ENCODE measurements at regions not wholly inside any gene's neighbourhood (a gene's known extent, or its start where the extent isn't known, plus 50 kb on each side); places are given as distances from the start of the nearest gene placed in this dataset.

- no peak for DNase-seq (ENCODE audit: low read depth)
Measured at GRCh38 chr9:89768650-89769071, 163.8 kb downstream of the GADD45G start.

- DNase-seq (ENCODE audit: low read depth) = no peak
Measured at GRCh38 chr9:89770531-89771174, 165.8 kb downstream of the GADD45G start.

- no peak for DNase-seq (ENCODE audit: low read depth)
Measured at GRCh38 chr9:89771205-89771604, 166.4 kb downstream of the GADD45G start.

GRCh38 chr9:89773170-89773569, 168.4 kb downstream of the GADD45G start:
- no peak for DNase-seq (ENCODE audit: low read depth)

DNA sequence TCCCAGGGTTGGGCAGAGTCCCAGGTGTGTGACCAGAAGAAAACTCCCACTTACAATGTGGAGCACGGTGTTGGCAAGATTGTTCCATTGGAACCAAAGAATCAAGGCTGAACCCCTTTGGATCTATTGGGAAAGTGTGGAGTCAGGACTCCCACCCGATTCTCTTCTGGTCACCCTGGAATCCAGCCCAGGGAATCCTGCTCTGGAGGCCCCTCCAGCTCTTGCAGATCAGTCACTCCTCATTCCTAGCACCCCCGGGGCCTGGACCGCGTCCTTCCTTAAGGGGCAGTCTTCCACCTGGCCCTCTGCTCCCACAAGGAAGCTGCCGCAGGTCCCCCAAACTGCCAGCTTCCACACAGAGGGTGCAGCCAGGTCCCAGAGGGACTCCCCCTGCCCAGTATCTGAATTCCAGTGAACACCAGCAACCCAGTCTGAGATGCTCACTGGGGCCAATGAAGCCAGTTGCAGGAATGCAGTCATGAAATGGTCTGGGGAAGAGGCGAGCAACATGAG, 170.1 kb downstream of the GADD45G start:
- no peak for DNase-seq (ENCODE audit: low read depth)

GRCh38 chr9:89775641-89776040, 170.8 kb downstream of the GADD45G start:
- DNase-seq (ENCODE audit: low read depth) = no peak

- DNase-seq (ENCODE audit: low read depth) = no peak
Measured at GRCh38 chr9:89776795-89777525, 172.1 kb downstream of the GADD45G start.

DNA sequence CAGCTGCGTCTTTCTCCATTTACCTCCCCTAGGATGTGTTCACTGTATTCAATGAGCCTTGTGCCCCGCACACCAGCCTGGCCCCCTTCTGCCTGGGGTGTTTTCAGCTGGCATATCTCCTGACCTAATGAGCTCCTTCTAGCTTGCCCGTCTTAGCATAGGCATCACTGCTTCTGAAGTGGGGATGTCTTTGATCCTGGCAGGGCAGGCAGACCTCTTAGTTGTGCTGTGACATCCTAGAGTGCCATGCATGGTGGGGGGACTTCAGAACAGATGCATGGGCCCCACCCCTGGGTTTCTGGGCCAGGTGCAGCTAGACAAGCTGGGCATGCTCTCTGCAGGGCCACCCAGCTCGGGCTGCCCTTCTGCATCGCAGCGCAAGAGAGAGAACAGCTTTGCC, 172.7 kb downstream of the GADD45G start:
- DNase-seq (ENCODE audit: low read depth) = no peak

- no peak for DNase-seq (ENCODE audit: low read depth)
Measured at GRCh38 chr9:89778100-89779090, 173.6 kb downstream of the GADD45G start.

DNA sequence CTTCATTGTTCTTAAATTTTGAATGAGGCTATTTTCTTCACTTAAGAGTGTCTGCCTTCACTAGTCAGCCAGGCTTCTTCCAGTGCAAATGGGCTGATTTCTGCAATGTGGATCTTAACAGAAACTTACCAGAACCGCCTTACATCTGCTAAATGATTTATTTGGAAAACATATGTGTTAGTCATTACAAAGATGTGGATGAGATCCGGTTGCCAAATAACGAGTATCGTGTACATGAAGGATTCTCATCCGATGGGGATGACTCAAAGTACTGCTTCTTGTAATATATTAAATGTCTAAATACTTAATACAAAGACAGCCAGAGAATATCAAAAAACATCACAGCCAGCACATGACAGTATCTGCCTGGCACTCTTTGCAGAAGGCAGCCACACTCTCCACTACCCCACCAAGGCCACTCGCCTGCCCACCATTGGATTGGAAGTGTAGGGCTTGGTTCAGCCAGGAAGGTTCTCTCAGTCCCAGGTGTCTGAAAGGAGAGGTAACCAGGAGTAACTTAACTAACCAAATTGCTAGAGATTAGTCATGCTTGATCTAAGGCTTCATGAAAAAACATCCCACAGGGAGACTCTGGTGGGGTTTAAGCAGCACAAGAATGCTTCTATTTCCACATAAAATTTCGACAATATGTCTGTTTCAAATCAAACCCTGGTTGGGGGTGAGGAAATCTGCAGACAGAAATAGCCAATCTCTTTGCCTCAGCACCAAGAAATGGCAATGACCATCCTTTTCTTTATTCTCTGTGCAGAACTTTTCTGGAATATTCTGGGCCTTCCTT, 174.8 kb downstream of the GADD45G start:
- no peak for DNase-seq (ENCODE audit: low read depth)

DNA sequence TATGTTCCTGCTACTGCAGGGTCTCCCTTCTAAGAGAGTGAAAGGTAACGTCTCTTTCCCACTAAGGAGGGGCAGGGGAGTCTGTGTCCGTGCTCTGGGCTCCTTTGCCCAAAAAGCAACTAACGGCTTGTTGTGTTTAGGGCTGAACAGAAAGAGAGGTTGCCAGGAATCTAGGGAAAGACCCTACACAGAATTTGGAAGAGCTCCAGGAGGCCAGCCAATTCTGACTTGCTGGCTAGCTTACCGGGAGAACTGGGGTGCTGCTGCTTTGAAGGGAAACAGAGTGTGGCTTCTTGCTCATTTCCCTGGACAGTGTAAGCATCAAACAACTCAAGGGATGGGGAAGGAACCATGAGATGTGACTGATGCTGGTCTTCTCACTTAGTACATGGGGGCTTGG, 176.1 kb downstream of the GADD45G start:
- no peak for DNase-seq (ENCODE audit: low read depth)

- DNase-seq (ENCODE audit: low read depth) = no peak
Measured at GRCh38 chr9:89781838-89782540, 177.2 kb downstream of the GADD45G start.

GRCh38 chr9:89786655-89787054, 181.8 kb downstream of the GADD45G start:
- DNase-seq (ENCODE audit: low read depth) = no peak

GRCh38 chr9:89787595-89787994, 182.8 kb downstream of the GADD45G start:
- no peak for DNase-seq (ENCODE audit: low read depth)

- DNase-seq (ENCODE audit: low read depth) = no peak
Measured at GRCh38 chr9:89788434-89788833, 183.6 kb downstream of the GADD45G start.

DNA sequence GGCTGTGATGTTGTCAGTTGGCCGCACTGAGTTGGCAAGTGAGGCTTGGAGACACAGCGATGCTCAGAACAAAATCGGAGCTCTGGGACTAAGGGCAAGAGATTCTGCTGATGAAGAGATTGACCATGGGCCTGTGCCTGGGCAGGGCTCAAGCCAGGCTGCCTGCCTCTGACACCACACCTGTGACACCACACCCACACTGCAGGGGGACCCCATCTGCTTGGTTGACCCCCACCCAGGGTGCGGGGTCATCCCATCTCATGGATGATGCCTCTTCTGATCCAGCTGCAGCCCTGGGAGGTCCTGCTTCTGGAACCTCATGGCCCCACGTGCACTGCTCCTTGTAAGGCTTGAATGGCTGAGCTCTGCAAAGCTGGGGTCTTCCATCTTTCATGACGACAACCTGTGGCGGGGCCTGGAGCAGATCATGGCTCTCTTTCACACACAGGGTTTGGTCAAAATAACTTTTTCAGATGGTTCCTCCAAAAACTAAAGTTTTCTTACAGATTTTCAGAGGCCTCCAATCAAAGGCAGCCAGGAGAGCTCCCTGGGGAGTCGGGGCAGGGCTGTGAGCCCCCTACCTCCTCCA, 185.2 kb downstream of the GADD45G start:
- no peak for DNase-seq (ENCODE audit: low read depth)

DNA sequence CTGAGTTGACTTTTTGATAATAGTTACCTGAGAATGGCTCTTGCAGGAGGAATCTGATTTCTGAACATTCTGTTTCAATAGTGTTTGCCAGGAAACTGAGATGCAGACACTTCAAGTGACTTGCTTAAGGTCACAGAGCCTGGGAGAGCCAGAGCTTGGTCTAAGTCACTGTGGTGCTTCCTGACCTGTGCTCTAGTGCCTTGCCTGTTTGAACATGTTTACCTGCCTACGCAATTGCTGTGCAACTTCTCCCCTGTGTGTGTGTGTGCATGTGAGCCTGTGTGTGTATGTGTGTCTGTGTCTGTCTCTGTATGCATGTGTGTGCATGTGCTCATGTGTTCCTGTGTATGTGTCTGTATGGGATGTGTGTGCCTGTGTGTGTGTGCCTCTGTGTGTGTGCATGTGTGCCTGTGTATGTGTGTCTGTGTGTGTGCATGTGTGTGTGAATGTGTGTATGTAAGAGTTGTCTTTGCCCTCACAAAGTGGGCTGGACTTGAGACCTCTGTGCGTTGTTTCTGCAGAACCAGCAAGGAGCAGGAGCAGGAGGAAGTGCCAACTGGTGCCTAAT, 185.8 kb downstream of the GADD45G start:
- DNase-seq (ENCODE audit: low read depth) = no peak

- DNase-seq (ENCODE audit: low read depth) = no peak
Measured at GRCh38 chr9:89791754-89792153, 186.9 kb downstream of the GADD45G start.

- DNase-seq (ENCODE audit: low read depth) = no peak
Measured at GRCh38 chr9:89792189-89793123, 187.6 kb downstream of the GADD45G start.

Measured in activated T-helper 1 cell treated with Interleukin-2 at 50 U/mL for 16 hours (primary cell).